CD4-positive, alpha-beta memory T cell (primary cell): ENCODE measurements at regions not wholly inside any gene's neighbourhood (a gene's known extent, or its start where the extent isn't known, plus 50 kb on each side); places are given as distances from the start of the nearest gene placed in this dataset.

Experiments used
- CTCF ChIA-PET: fragments of 350-600 bp; sonication (Branson Sonifier 250); formaldehyde crosslinking; loops from one replicate; lab custom pipeline; 2021; ENCODE audit warnings: inconsistent platforms; ENCODE audit not compliant: partially characterized antibody; lab: Charles Lee
- POLR2A ChIA-PET: fragments of 350-600 bp; sonication (Branson Sonifier 250); formaldehyde crosslinking; loops from one replicate; lab custom pipeline; 2021; ENCODE audit not compliant: partially characterized antibody; lab: Charles Lee
- DNase-seq, 5 donors: peaks; one replicate each; pipeline versions ENCODE4 v3.0.0 to v3.0.0-alpha.2; 2020 to 2022; ENCODE audit warnings: mixed read lengths in 1 of 5
- H3K27ac ChIP-seq: one replicate; pipeline ENCODE4 v1.7.0; 2013; ENCODE audit warnings: low read depth, low read length
- H3K27me3 ChIP-seq: 2 replicates; pipeline ENCODE4 v1.7.0; 2013; ENCODE audit warnings: mild to moderate bottlenecking, low read length, moderate library complexity; ENCODE audit not compliant: insufficient read depth
- H3K36me3 ChIP-seq: 2 replicates; pipeline ENCODE4 v1.7.0; 2013; ENCODE audit warnings: mild to moderate bottlenecking, low read length, moderate library complexity; ENCODE audit not compliant: insufficient read depth
- H3K4me1 ChIP-seq: 2 replicates; pipeline ENCODE4 v1.7.0; 2013; ENCODE audit warnings: mild to moderate bottlenecking, low read length, moderate library complexity; ENCODE audit not compliant: insufficient read depth
- H3K4me3 ChIP-seq, 2 donors: one replicate each; pipeline ENCODE4 v1.7.0; 2013; ENCODE audit warnings: low read length in 2 of 2, mild to moderate bottlenecking in 1 of 2
- H3K9me3 ChIP-seq, 2 donors: one replicate each; pipeline ENCODE4 v1.7.0; 2013; ENCODE audit warnings: low read length in 2 of 2, control low read depth in 1 of 2; ENCODE audit not compliant: control insufficient read depth in 1 of 2
- H3K27ac Mint-ChIP-seq, 7 donors: one replicate each; pipeline ENCODE4 v1.8.0; 2020 to 2021; ENCODE audit warnings: mixed read lengths in 7 of 7, mild to moderate bottlenecking in 6 of 7, inconsistent platforms in 3 of 7, moderate library complexity in 3 of 7
- H3K27me3 Mint-ChIP-seq, 2 donors: one replicate each; pipeline ENCODE4 v1.8.0; 2020 to 2021; ENCODE audit warnings: mixed read lengths in 2 of 2
- H3K36me3 Mint-ChIP-seq, 2 donors: one replicate each; pipeline ENCODE4 v1.8.0; 2020 to 2021; ENCODE audit warnings: mixed read lengths in 2 of 2, inconsistent platforms in 1 of 2, mild to moderate bottlenecking in 1 of 2
- H3K4me1 Mint-ChIP-seq, 4 donors: one replicate each; pipeline ENCODE4 v1.8.0; 2020 to 2021; ENCODE audit warnings: mixed read lengths in 4 of 4, mild to moderate bottlenecking in 1 of 4
- H3K4me3 Mint-ChIP-seq, 8 donors: one replicate each; pipeline ENCODE4 v1.8.0; 2020 to 2021; ENCODE audit warnings: mixed read lengths in 8 of 8, mild to moderate bottlenecking in 7 of 8, moderate library complexity in 6 of 8, inconsistent platforms in 3 of 8
- H3K9me3 Mint-ChIP-seq, 8 donors: one replicate each; pipeline ENCODE4 v1.8.0; 2020 to 2021; ENCODE audit warnings: mixed read lengths in 8 of 8, mild to moderate bottlenecking in 5 of 8, inconsistent platforms in 3 of 8, moderate library complexity in 1 of 8
- intact Hi-C: fragments of 100-400 bp; cut with micrococcal nuclease; formaldehyde crosslinking; loops from one replicate; pipeline ENCODE4 v1.15.1; 2023

GRCh38 chr1:218783916-218784315, 389.8 kb upstream of the LYPLAL1 start:
- intact Hi-C loops = no loop called here

DNA sequence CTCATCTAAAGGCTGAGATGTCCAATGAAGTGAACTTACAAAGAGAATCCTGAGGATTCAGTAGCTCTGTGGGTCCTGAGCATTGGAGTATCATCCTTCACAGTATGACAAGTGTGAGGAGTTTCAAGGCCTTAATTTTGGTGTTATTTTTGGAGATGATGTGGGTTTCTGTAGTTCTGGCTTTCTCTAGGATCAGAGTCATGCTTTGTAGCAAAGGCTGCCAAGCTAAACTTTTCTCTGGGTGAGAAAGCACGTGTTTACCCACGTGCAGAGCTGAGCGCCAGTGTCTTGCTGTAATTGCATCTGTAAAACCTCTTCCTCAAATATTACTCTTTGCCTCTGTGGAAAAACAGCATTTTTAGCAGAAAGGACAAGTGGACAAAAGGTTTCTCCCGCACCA, 387.8 kb upstream of the LYPLAL1 start:
- Histone ChIP-seq H3K9me3 (no peaks in the 10 kb centered on the region), H3K36me3 (no peaks in the 10 kb centered on the region), H3K27ac (no peak overlapping the region), H3K4me3 (no peak overlapping the region), H3K27me3 (no peaks in the 10 kb centered on the region), H3K4me1 (no peaks in the 10 kb centered on the region)
- Mint-ChIP-seq H3K4me1 (no peaks in the 10 kb centered on the region), H3K4me3 (no peak overlapping the region), H3K36me3 (no peaks in the 10 kb centered on the region), H3K27me3 (peaks cover 0 to 1% of the 10 kb centered on the region in 2 donors), H3K9me3 (peaks cover 0 to 7% (median 1%) of the 10 kb centered on the region in 8 donors), H3K27ac (no peak overlapping the region)
- ChIA-PET CTCF (no interaction called here), POLR2A (no interaction called here)
- intact Hi-C loops = no loop called here
- no peak for DNase-seq

More at GRCh38 chr1:218783916-218784315, 389.8 kb upstream of the LYPLAL1 start:
- peaks cover 0 to 4% (median 0%) of the 10 kb centered on the region in 8 donors for H3K9me3 Mint-ChIP-seq
- H3K36me3 Mint-ChIP-seq = no peaks in the 10 kb centered on the region
- DNase-seq = no peak
- no peaks in the 10 kb centered on the region for H3K27me3 ChIP-seq
- H3K9me3 ChIP-seq = no peaks in the 10 kb centered on the region
- H3K27ac ChIP-seq = no peak overlapping the region
- ChIA-PET POLR2A (no interaction called here), CTCF (no interaction called here)
- peaks cover 0 to 1% of the 10 kb centered on the region in 2 donors for H3K27me3 Mint-ChIP-seq
- no peaks in the 10 kb centered on the region for H3K4me1 ChIP-seq
- no peak overlapping the region for H3K4me3 ChIP-seq
- no peak overlapping the region for H3K27ac Mint-ChIP-seq
- no peaks in the 10 kb centered on the region for H3K4me1 Mint-ChIP-seq
- no peaks in the 10 kb centered on the region for H3K36me3 ChIP-seq
- no peak overlapping the region for H3K4me3 Mint-ChIP-seq

DNA sequence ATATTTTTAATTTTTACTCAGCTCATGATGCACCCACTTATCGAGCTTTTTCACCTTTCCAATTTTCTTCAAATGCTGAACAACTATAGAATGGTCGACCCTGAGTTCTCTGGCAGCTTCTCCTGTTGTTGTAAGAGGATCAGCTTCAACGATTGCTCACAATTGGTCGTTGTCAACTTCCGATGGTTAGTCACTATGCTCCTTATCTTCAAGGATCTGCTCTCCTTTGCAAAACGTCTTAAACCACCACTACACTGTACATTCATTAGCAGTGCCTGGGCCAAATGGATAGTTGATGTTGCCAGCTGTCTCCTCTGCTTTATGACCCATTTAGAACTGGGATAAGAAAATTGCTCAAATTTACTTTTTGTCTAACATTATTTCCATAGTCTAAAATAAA, 385.9 kb upstream of the LYPLAL1 start:
- ChIA-PET CTCF (no interaction called here), POLR2A (no interaction called here)
- Mint-ChIP-seq H3K27ac (no peak overlapping the region), H3K4me3 (no peak overlapping the region), H3K27me3 (no peaks in the 10 kb centered on the region), H3K36me3 (no peaks in the 10 kb centered on the region), H3K9me3 (peaks cover 0 to 11% (median 2%) of the 10 kb centered on the region in 8 donors), H3K4me1 (no peaks in the 10 kb centered on the region)
- Histone ChIP-seq H3K4me3 (no peak overlapping the region), H3K36me3 (no peaks in the 10 kb centered on the region), H3K27me3 (no peaks in the 10 kb centered on the region), H3K27ac (no peak overlapping the region), H3K9me3 (no peaks in the 10 kb centered on the region), H3K4me1 (no peaks in the 10 kb centered on the region)
- no peak for DNase-seq
- intact Hi-C loops = no loop called here

GRCh38 chr1:218796773-218797172, 376.9 kb upstream of the LYPLAL1 start:
- Mint-ChIP-seq H3K27me3 (no peaks in the 10 kb centered on the region), H3K36me3 (no peaks in the 10 kb centered on the region), H3K4me3 (no peak overlapping the region), H3K27ac (no peak overlapping the region), H3K9me3 (peaks cover 0 to 8% (median 0%) of the 10 kb centered on the region in 8 donors), H3K4me1 (no peaks in the 10 kb centered on the region)
- Histone ChIP-seq H3K36me3 (no peaks in the 10 kb centered on the region), H3K27ac (no peak overlapping the region), H3K4me1 (no peaks in the 10 kb centered on the region), H3K27me3 (no peaks in the 10 kb centered on the region), H3K9me3 (no peaks in the 10 kb centered on the region), H3K4me3 (no peak overlapping the region)
- intact Hi-C loops = no loop called here
- DNase-seq = no peak
- ChIA-PET CTCF (no interaction called here), POLR2A (no interaction called here)

GRCh38 chr1:218802799-218803198, 370.9 kb upstream of the LYPLAL1 start:
- CTCF ChIA-PET = interaction anchor here (1.0 kb wide), 1 partner anchor 10 kb away, joined by 3 read pairs; no protein-coding TSS in a partner anchor
- intact Hi-C loops = no loop called here

GRCh38 chr1:218803351-218803997, 370.2 kb upstream of the LYPLAL1 start:
- no peaks in the 10 kb centered on the region for H3K4me1 Mint-ChIP-seq
- DNase-seq = no peak
- Histone ChIP-seq H3K27ac (no peak overlapping the region), H3K4me3 (no peak overlapping the region), H3K4me1 (no peaks in the 10 kb centered on the region), H3K36me3 (no peaks in the 10 kb centered on the region), H3K27me3 (no peaks in the 10 kb centered on the region), H3K9me3 (no peaks in the 10 kb centered on the region)
- POLR2A ChIA-PET = no interaction called here
- H3K4me3 Mint-ChIP-seq = no peak overlapping the region
- no peaks in the 10 kb centered on the region for H3K27me3 Mint-ChIP-seq
- intact Hi-C loops = no loop called here
- CTCF ChIA-PET = no interaction called here
- no peaks in the 10 kb centered on the region for H3K36me3 Mint-ChIP-seq
- H3K27ac Mint-ChIP-seq = no peak overlapping the region
- H3K9me3 Mint-ChIP-seq = peaks cover 3 to 9% (median 3%) of the 10 kb centered on the region in 8 donors

More at GRCh38 chr1:218802799-218803198, 370.9 kb upstream of the LYPLAL1 start:
- DNase-seq = no peak
- Mint-ChIP-seq H3K27me3 (no peaks in the 10 kb centered on the region), H3K27ac (no peak overlapping the region), H3K4me1 (no peaks in the 10 kb centered on the region), H3K36me3 (no peaks in the 10 kb centered on the region), H3K4me3 (no peak overlapping the region), H3K9me3 (peaks cover 0 to 8% (median 2%) of the 10 kb centered on the region in 8 donors)
- Histone ChIP-seq H3K4me3 (no peak overlapping the region), H3K27ac (no peak overlapping the region), H3K9me3 (no peaks in the 10 kb centered on the region), H3K36me3 (no peaks in the 10 kb centered on the region), H3K27me3 (no peaks in the 10 kb centered on the region), H3K4me1 (no peaks in the 10 kb centered on the region)
- POLR2A ChIA-PET = no interaction called here

DNA sequence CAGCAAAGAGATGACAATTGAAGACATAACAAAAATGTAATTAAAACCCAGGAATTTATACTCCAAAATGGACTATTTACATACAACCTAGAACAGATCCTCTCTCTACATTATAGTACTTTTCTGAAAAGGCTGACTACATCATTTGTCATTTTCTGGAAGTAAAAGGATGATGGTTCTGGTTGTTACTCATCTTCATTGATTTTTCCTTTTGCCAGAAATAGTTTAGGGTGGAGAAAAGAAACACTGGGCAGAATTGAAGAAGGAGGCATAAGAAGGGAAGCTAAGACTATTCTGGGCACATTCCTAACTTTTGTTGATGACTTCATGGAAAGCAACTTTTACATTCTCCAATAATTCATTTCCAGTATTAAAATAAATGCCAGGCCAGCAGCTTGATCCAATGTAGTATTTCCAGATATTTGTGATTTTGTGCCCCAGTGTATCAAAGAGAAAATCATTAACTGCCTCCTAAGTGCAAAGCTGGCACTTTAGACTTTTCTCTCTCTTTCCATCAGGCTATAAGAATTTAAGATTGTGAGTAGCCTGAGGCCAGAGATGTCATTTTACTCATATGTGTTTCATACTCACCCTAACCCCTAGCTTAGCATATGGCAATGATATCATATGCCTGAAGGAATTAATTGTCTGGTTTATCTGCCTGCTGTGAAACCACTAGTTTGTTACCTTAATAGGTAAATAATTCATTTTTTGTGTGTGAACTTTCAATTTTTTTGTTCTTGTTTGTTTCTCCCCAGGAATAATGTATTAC, 369.5 kb upstream of the LYPLAL1 start:
- Histone ChIP-seq H3K9me3 (no peaks in the 10 kb centered on the region), H3K4me1 (no peaks in the 10 kb centered on the region), H3K36me3 (no peaks in the 10 kb centered on the region), H3K4me3 (no peak overlapping the region), H3K27me3 (no peaks in the 10 kb centered on the region), H3K27ac (no peak overlapping the region)
- no peak for DNase-seq
- Mint-ChIP-seq H3K4me3 (no peak overlapping the region), H3K27ac (no peak overlapping the region), H3K27me3 (no peaks in the 10 kb centered on the region), H3K9me3 (peaks cover 3 to 9% (median 6%) of the 10 kb centered on the region in 8 donors), H3K4me1 (no peaks in the 10 kb centered on the region), H3K36me3 (no peaks in the 10 kb centered on the region)
- intact Hi-C loops = no loop called here
- POLR2A ChIA-PET = no interaction called here
- CTCF ChIA-PET = no interaction called here
